ENCODE measurements at regions not wholly inside any gene's neighbourhood (a gene's known extent, or its start where the extent isn't known, plus 50 kb on each side); places are given as distances from the start of the nearest gene placed in this dataset.

GRCh38 chr3:96734273-96735009, 80.0 kb upstream of the EPHA6 start:
- DNase-seq, result no peak

- no peak for DNase-seq
These were observed 66.3 kb upstream of the EPHA6 start for GRCh38 chr3:96748139-96748538.

GRCh38 chr3:96750094-96750767, 64.2 kb upstream of the EPHA6 start:
- no peak for DNase-seq

GRCh38 chr3:96753124-96753523, 61.3 kb upstream of the EPHA6 start:
- DNase-seq, result no peak

GRCh38 chr3:96754128-96754527, 60.3 kb upstream of the EPHA6 start:
- DNase-seq, result no peak

- DNase-seq, result no peak
These were observed 58.9 kb upstream of the EPHA6 start for GRCh38 chr3:96755519-96755918.

- no peak for DNase-seq
These were observed 57.9 kb upstream of the EPHA6 start for GRCh38 chr3:96756516-96756915.

- no peak for DNase-seq
These were observed 53.4 kb upstream of the EPHA6 start for GRCh38 chr3:96760956-96761355.

All from stimulated activated CD4-positive, alpha-beta T cell treated with anti-CD3 and anti-CD28 coated beads, Interleukin-15, amount 100 ng/mL, for 24 hours (primary cell).